HG03575 (cell line): ENCODE measurements at regions not wholly inside any gene's neighbourhood (a gene's known extent, or its start where the extent isn't known, plus 50 kb on each side); places are given as distances from the start of the nearest gene placed in this dataset.

Experiments
- ATAC-seq: cut with Tn5 transposase; IDR thresholded peaks from one replicate; pipeline ENCODE4 v1.9.1; 2021; ENCODE audit not compliant: unreplicated experiment, insufficient number of reproducible peaks, low FRiP score; ENCODE audit errors: extremely low read depth

- ATAC-seq, result no peak
Observed at GRCh38 chr17:77371888-77372443, 231.2 kb downstream of the SEC14L1 start.

GRCh38 chr17:77372444-77373298, 231.9 kb downstream of the SEC14L1 start:
- ATAC-seq, result no peak

GRCh38 chr17:77373299-77374169, 232.8 kb downstream of the SEC14L1 start:
- no peak for ATAC-seq

GRCh38 chr17:77374170-77374936, 233.6 kb downstream of the SEC14L1 start:
- ATAC-seq, result no peak

- no peak for ATAC-seq
Observed at GRCh38 chr17:77375108-77375916, 234.5 kb downstream of the SEC14L1 start.

GRCh38 chr17:77375917-77376651, 235.3 kb downstream of the SEC14L1 start:
- no peak for ATAC-seq

GRCh38 chr17:77376795-77377709, 236.3 kb downstream of the SEC14L1 start:
- no peak for ATAC-seq

- no peak for ATAC-seq
Observed at GRCh38 chr17:77377710-77378235, 237.0 kb downstream of the SEC14L1 start.

- no peak for ATAC-seq
Observed at GRCh38 chr17:77378318-77379064, 237.7 kb downstream of the SEC14L1 start.

GRCh38 chr17:77379065-77379428, 238.3 kb downstream of the SEC14L1 start:
- no peak for ATAC-seq

- no peak for ATAC-seq
Observed at GRCh38 chr17:77379832-77380231, 239.1 kb downstream of the SEC14L1 start.

GRCh38 chr17:77380395-77381184, 239.8 kb downstream of the SEC14L1 start:
- no peak for ATAC-seq

- no peak for ATAC-seq
Observed at GRCh38 chr17:77381185-77381700, 240.5 kb downstream of the SEC14L1 start.

- ATAC-seq, result no peak
Observed at GRCh38 chr17:77381731-77382130, 241.0 kb downstream of the SEC14L1 start.

- no peak for ATAC-seq
Observed at GRCh38 chr17:77382356-77382911, 241.7 kb downstream of the SEC14L1 start.
